ENCODE measurements at regions not wholly inside any gene's neighbourhood (a gene's known extent, or its start where the extent isn't known, plus 50 kb on each side); places are given as distances from the start of the nearest gene placed in this dataset.
"Not testable (repeated sequence)": the region's sequence is repeated elsewhere in the genome, so short reads cannot be mapped to it uniquely, and the experiment has no call there.

DNA sequence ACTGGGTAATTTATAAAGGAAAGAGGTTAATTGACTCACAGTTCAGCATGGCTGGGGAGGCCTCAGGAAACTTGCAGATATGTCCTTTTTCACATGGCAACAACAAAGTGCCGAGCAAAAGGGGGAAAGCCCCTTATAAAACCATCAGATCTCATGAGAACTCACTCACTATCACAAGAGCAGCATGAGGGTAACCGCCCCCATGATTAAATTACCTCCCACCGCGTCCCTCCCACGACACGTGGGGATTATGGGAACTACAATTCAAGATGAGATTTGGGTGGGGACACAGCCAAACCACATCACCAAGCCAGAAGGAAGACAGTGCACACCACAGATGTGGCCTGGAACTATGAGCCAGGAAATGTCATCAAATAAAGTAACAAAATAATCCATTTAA, 292.8 kb downstream of the FOXO1 start:
- in situ Hi-C loops (cut with HindIII; ENCODE audit: low sequenced_read_pairs): not testable (repeated sequence)

- in situ Hi-C loops (cut with HindIII; ENCODE audit: low sequenced_read_pairs): no loop called here
These were observed 290.8 kb downstream of the FOXO1 start for GRCh38 chr13:40375489-40376171.

- in situ Hi-C loops (cut with HindIII; ENCODE audit: low sequenced_read_pairs): no loop called here
These were observed 290.1 kb downstream of the FOXO1 start for GRCh38 chr13:40376296-40376849.

DNA sequence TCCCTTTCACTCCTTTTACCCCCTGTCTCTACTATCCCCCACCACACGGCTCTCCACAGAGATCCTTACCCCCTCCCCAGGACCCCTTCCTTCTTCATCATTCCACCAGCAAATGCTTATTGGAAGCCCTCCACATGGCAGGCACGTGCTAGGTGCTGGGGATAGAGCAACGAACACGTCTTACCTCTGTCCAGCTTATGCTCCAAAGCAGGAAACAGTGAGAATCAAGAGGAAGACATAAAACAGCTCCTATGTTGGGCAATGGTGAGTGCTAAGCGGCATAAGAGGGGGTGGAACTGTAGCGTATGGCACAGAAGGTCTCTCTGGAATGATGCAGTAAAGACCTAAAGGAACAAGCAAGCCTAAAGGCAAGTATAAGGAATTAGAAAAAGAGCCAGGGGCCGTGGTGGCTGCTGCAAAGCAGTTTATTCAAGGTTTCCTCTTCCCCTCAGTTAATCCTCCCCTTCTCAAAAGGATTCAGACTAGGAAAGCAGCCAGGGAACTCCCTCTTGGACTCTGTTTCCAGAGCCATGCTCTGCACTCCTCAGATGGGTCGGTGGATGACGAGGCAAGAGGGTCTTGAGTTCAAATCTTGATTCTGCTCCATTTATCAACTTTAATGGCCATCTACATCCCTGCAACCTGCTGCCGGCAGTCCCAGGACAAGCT, 289.4 kb downstream of the FOXO1 start:
- in situ Hi-C loops (cut with HindIII; ENCODE audit: low sequenced_read_pairs): no loop called here

DNA sequence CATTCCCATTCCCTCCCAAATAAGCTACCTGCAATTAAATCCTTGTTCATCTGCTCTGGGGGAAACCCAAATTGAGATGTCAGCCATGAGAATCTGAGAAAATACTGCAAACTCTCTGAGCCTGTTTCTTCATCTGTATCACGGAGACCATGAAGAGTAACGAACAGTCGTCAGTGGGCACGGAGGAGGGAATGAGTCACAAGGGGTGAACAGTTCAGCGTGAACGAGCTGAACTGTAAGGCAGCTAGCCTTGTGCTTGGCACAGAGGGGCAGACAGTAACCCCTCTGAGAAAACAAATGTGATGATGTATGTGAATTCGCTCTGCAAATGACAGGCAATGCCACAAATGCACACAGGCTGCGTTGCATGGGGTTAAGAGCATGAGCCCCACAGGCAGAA, 288.7 kb downstream of the FOXO1 start:
- in situ Hi-C loops (cut with HindIII; ENCODE audit: low sequenced_read_pairs): no loop called here

DNA sequence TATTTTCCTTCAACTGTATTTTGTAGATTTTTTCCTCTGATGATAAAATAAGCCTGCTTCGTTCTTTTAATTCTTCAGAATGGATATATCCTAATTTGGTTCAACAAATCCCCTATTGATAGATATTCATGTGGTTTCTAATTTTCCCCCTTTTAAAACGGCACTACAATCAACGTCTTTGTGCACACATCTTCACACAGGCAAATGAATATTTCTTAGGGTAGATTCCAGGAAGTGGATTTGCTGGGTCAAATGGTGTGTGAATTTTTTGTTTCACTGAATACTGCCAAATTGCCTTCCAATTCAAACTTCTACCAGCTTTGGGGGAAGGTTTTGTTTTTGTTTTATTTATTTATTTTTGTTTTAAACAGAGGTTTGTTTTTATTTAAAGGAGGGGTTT, 287.2 kb downstream of the FOXO1 start:
- in situ Hi-C loops (cut with HindIII; ENCODE audit: low sequenced_read_pairs): no loop called here

- in situ Hi-C loops (cut with HindIII; ENCODE audit: low sequenced_read_pairs): no loop called here
These were observed 286.5 kb downstream of the FOXO1 start for GRCh38 chr13:40379794-40380578.

GRCh38 chr13:40381935-40382764, 284.3 kb downstream of the FOXO1 start:
- in situ Hi-C loops (cut with HindIII; ENCODE audit: low sequenced_read_pairs): no loop called here

DNA sequence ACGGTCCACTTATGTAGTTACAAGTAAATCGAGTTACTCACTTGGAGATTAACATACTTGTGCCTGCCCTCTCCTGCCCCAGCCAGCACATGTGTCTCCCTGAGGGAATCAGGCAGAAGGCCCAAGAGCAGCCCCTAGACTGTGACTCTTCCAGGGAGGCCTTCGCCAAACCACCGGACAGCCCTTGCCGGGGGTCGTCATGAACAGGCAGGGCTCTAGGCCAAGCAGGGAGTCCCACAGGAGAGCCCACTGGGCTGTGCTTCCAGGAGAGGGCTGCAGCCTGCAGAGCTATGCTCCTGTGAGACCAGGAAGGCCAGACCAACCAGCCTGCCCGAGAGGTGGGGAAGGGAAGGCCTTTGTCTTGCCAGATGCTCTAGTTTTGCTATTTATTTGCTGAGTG, 283.3 kb downstream of the FOXO1 start:
- in situ Hi-C loops (cut with HindIII; ENCODE audit: low sequenced_read_pairs): no loop called here

DNA sequence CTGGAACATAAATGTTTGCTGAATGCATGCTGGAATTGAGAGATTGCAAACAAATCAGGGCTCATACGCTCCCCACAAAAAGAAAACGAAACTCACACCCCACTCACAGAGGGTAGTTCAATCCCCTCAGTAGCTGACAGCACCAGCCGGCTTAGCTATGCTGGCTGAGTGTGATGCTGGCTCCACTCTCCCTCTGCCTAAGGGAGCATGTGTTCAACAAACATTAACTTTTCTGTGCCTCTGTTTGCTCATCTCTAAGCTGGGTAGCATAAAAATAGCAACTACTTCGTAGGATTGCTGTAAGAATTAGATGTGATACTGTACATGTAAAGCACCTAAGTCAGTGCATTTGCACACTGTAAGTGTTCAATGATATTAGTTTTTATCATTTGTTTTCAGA, 282.6 kb downstream of the FOXO1 start:
- in situ Hi-C loops (cut with HindIII; ENCODE audit: low sequenced_read_pairs): no loop called here

- in situ Hi-C loops (cut with HindIII; ENCODE audit: low sequenced_read_pairs): no loop called here
These were observed 281.2 kb downstream of the FOXO1 start for GRCh38 chr13:40384976-40385857.

- in situ Hi-C loops (cut with HindIII; ENCODE audit: low sequenced_read_pairs): no loop called here
These were observed 280.6 kb downstream of the FOXO1 start for GRCh38 chr13:40385858-40386180.

GRCh38 chr13:40386586-40386985, 279.9 kb downstream of the FOXO1 start:
- in situ Hi-C loops (cut with HindIII; ENCODE audit: low sequenced_read_pairs): no loop called here

- in situ Hi-C loops (cut with HindIII; ENCODE audit: low sequenced_read_pairs): no loop called here
These were observed 278.7 kb downstream of the FOXO1 start for GRCh38 chr13:40387775-40388174.

GRCh38 chr13:40388617-40389016, 277.8 kb downstream of the FOXO1 start:
- in situ Hi-C loops (cut with HindIII; ENCODE audit: low sequenced_read_pairs): no loop called here

- in situ Hi-C loops (cut with HindIII; ENCODE audit: low sequenced_read_pairs): no loop called here
These were observed 277.3 kb downstream of the FOXO1 start for GRCh38 chr13:40389081-40389641.

GRCh38 chr13:40390401-40390916, 276.0 kb downstream of the FOXO1 start:
- in situ Hi-C loops (cut with HindIII; ENCODE audit: low sequenced_read_pairs): no loop called here

DNA sequence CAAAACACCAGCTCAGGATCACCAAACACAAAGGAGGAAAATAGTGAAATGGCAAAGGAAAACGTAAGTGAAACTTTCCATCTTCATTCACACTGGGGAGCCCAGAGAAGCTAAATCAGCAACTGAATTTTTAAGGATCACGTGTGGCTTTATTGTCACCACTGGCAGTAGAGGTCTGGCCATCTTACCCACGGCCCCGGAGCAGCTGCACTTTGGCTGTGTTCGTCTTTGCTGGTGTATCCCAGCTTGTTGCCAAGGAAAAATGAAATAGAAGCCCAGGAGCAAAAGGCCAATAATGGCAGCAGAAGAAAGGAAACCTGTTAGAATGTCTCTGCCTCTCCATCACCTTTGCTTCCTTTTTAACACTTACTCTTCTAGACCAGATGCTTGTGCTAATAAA, 274.7 kb downstream of the FOXO1 start:
- in situ Hi-C loops (cut with HindIII; ENCODE audit: low sequenced_read_pairs): no loop called here

DNA sequence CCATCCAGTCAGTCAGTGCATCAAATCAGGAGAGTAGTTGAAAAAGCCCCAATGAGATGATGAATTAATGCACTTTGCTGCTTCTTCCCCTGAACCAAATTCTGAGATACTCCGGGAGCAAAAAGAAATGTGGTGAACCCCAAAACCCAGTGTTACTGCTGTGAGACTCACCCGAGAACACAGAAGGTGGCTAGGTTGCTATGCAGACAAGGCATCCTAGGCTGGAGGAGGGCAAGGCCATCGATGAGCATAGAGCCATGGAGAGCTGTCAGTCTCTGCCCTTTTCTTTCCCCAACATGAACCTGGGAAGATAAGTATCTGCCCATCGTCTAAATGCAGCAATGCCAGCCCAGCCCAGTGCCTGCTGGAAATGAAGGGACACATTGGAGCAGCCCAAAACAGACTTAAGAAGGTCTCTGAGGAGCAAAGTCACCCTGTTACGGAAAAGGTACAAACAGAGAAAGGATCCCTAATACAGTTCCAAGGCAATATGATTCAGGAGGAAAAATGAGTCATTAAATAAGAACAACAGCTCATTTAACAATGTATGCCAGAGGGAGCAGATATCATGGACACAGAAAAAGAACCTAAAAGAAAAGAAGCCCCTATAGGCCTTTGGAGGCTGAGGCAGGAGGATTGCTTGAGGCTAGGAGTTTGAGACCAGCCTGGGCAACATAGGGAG, 272.0 kb downstream of the FOXO1 start:
- in situ Hi-C loops (cut with HindIII; ENCODE audit: low sequenced_read_pairs): no loop called here
